ENCODE measurements at regions not wholly inside any gene's neighbourhood (a gene's known extent, or its start where the extent isn't known, plus 50 kb on each side); places are given as distances from the start of the nearest gene placed in this dataset.

- TF ChIP-seq EZH2 (IDR thresholded peaks at IDR 0.05; ENCODE audit: borderline replicate concordance, low read length) (no peak), CTCF (conservative IDR thresholded peaks at IDR 0.05 in 1 of 2, IDR thresholded peaks at IDR 0.05 in 1 of 2; ENCODE audit: extremely low read depth in 1 of 2, insufficient read depth in 1 of 2, low read depth in 1 of 2, low read length in 2 of 2) (peak in 1 of 2 donors; percentile 4)
Measured at GRCh38 chr4:38230121-38230801, 270.1 kb downstream of the PTTG2 start.
